Esophagus muscularis mucosa (tissue), 4 donors: ENCODE measurements at regions not wholly inside any gene's neighbourhood (a gene's known extent, or its start where the extent isn't known, plus 50 kb on each side); places are given as distances from the start of the nearest gene placed in this dataset.

Experiments used
- DNase-seq: peaks from one replicate; pipeline ENCODE4 v3.0.0-alpha.2; 2017; ENCODE audit errors: extremely low spot score
- H3K27ac ChIP-seq, 4 donors: fragments of 200-600 bp; sonication (generic); replicated peaks in 1 of 4; 1 replicate in 3 of 4; 2 replicates in 1 of 4; pipeline ENCODE4 v1.5.1; 2016 to 2019; ENCODE audit warnings: mild to moderate bottlenecking in 1 of 4
- H3K27me3 ChIP-seq, 4 donors: fragments of 200-600 bp; sonication (generic); one replicate each; pipeline versions ENCODE4 v1.5.1 to v1.6.0; 2016 to 2019
- H3K36me3 ChIP-seq, 4 donors: fragments of 200-600 bp; sonication (generic); one replicate each; pipeline ENCODE4 v1.5.1; 2016 to 2019
- H3K4me1 ChIP-seq, 4 donors: fragments of 200-600 bp; sonication (generic); one replicate each; pipeline ENCODE4 v1.5.1; 2016 to 2019
- H3K4me3 ChIP-seq, 4 donors: fragments of 200-600 bp; sonication (generic); 1 replicate in 2 of 4; 2 replicates in 2 of 4; pipeline ENCODE4 v1.5.1; 2016 to 2019; ENCODE audit warnings: mild to moderate bottlenecking in 4 of 4, moderate library complexity in 1 of 4
- H3K9me3 ChIP-seq, 4 donors: fragments of 200-600 bp; sonication (generic); 1 replicate in 3 of 4; 2 replicates in 1 of 4; pipeline ENCODE4 v1.5.1; 2016 to 2019
- CTCF ChIP-seq, 3 experiments: fragments of 200-600 bp in 2 of 3; fragments of 450-650 bp in 1 of 3; sonication (generic) in 2 of 3; IDR thresholded peaks; one replicate each; pipeline ENCODE4 v1.5.1; 2017 to 2019; ENCODE audit warnings: antibody characterized with exemption in 3 of 3, mild to moderate bottlenecking in 2 of 3, moderate library complexity in 1 of 3
- EP300 ChIP-seq: sonication (generic); formaldehyde crosslinking; IDR thresholded peaks from one replicate; pipeline ENCODE4 v1.6.1; 2017; ENCODE audit warnings: antibody characterized with exemption
- POLR2A ChIP-seq: fragments of 450-650 bp; IDR thresholded peaks from one replicate; pipeline ENCODE4 v1.6.1; 2017; ENCODE audit warnings: antibody characterized with exemption, moderate library complexity, mild to moderate bottlenecking, low read depth
- POLR2AphosphoS5 ChIP-seq, 2 donors: sonication (generic); formaldehyde crosslinking; IDR thresholded peaks; one replicate each; pipeline ENCODE4 v1.6.1; 2017; ENCODE audit warnings: antibody characterized with exemption in 2 of 2
- WGBS: methylation state at CpG from one replicate; pipeline ENCODE4 v1.1.5; 2018; 5-methylcytosine and 5-hydroxymethylcytosine counted together
- intact Hi-C: fragments of 100-400 bp; cut with DNase I; formaldehyde crosslinking; loops from one replicate; pipeline ENCODE4 v1.15.1; 2023

DNA sequence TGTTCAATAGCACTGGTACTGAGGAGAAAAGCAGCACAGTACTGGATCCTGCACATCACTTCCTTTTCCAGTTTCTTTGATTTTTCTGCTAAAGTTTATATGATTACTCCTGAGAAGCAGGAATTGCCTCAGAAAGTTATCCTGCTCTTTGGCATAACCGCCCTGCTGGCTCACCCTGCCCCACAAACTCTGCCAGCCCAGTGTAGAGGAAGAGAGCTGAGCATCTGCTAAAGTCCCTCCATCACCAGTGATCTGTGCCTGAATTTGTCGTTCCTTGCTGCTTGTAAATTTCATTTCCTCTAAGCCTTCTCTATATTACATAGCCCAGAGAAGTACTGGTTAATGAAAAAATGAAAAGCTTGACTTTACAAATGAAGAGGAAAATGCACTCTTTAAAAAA is 87.0 kb upstream of the C1orf21 start:
- Histone ChIP-seq H3K27me3 (no peaks in the 10 kb centered on the region), H3K27ac (peak overlapping the region in 1 of 4 donors; percentile 41), H3K36me3 (no peaks in the 10 kb centered on the region), H3K4me3 (no peak overlapping the region), H3K9me3 (peaks cover 0 to 12% (median 6%) of the 10 kb centered on the region in 4 donors), H3K4me1 (peaks cover 31 to 42% (median 37%) of the 10 kb centered on the region in 4 donors)
- intact Hi-C loops = no loop called here
- DNase-seq = no peak
- TF ChIP-seq POLR2A (no peak), EP300 (no peak), POLR2AphosphoS5 (IDR thresholded peaks at IDR 0.05) (no peak), CTCF (IDR thresholded peaks at IDR 0.05) (no peak)
- WGBS = 82% methylated on average over 2 of the region's 2 CpGs

- peaks cover 31 to 42% (median 37%) of the 10 kb centered on the region in 4 donors for H3K4me1 ChIP-seq
- no peaks in the 10 kb centered on the region for H3K27me3 ChIP-seq
- 62% methylated on average over 4 of the region's 4 CpGs for WGBS
- H3K27ac ChIP-seq = no peak overlapping the region
- intact Hi-C loops = no loop called here
- H3K36me3 ChIP-seq = no peaks in the 10 kb centered on the region
- DNase-seq = no peak
- TF ChIP-seq CTCF (IDR thresholded peaks at IDR 0.05) = no peak
- no peak for TF ChIP-seq POLR2AphosphoS5 (IDR thresholded peaks at IDR 0.05)
- no peak for TF ChIP-seq EP300
- TF ChIP-seq POLR2A = no peak
- no peak overlapping the region for H3K4me3 ChIP-seq
- peaks cover 0 to 12% (median 6%) of the 10 kb centered on the region in 4 donors for H3K9me3 ChIP-seq
These were observed 86.4 kb upstream of the C1orf21 start for GRCh38 chr1:184300446-184300845.

- no peak for DNase-seq
- Histone ChIP-seq H3K9me3 (peaks cover 0 to 12% (median 6%) of the 10 kb centered on the region in 4 donors), H3K4me1 (peaks cover 28 to 40% (median 31%) of the 10 kb centered on the region in 4 donors), H3K27me3 (no peaks in the 10 kb centered on the region), H3K4me3 (no peak overlapping the region), H3K27ac (no peak overlapping the region), H3K36me3 (no peaks in the 10 kb centered on the region)
- no peak for TF ChIP-seq CTCF (IDR thresholded peaks at IDR 0.05)
- TF ChIP-seq POLR2A = no peak
- TF ChIP-seq POLR2AphosphoS5 (IDR thresholded peaks at IDR 0.05) = no peak
- TF ChIP-seq EP300 = no peak
- intact Hi-C loops = no loop called here
- WGBS = 93% methylated on average over 1 of the region's 1 CpG
These were observed 85.6 kb upstream of the C1orf21 start for GRCh38 chr1:184301227-184301626.

- WGBS = 91% methylated on average over 3 of the region's 3 CpGs
- H3K4me3 ChIP-seq = no peak overlapping the region
- no peak for DNase-seq
These were observed 84.5 kb upstream of the C1orf21 start for GRCh38 chr1:184302346-184302745.

More at GRCh38 chr1:184302346-184302745, 84.5 kb upstream of the C1orf21 start:
- TF ChIP-seq CTCF (IDR thresholded peaks at IDR 0.05) = no peak
- TF ChIP-seq EP300 = no peak
- TF ChIP-seq POLR2A = no peak
- no peak for TF ChIP-seq POLR2AphosphoS5 (IDR thresholded peaks at IDR 0.05)
- Histone ChIP-seq H3K27ac (no peak overlapping the region), H3K4me1 (peaks cover 16 to 29% (median 20%) of the 10 kb centered on the region in 4 donors), H3K27me3 (no peaks in the 10 kb centered on the region), H3K9me3 (peaks cover 0 to 12% (median 6%) of the 10 kb centered on the region in 4 donors), H3K36me3 (no peaks in the 10 kb centered on the region)
- intact Hi-C loops = no loop called here
